HG03558 (cell line): ENCODE measurements at regions not wholly inside any gene's neighbourhood (a gene's known extent, or its start where the extent isn't known, plus 50 kb on each side); places are given as distances from the start of the nearest gene placed in this dataset.
"Not testable (repeated sequence)": the region's sequence is repeated elsewhere in the genome, so short reads cannot be mapped to it uniquely, and the experiment has no call there.

Experiments used
- ATAC-seq: cut with Tn5 transposase; IDR thresholded peaks from one replicate; pipeline ENCODE4 v1.9.1; 2021; ENCODE audit warnings: moderate number of reproducible peaks; ENCODE audit not compliant: unreplicated experiment; ENCODE audit errors: extremely low read depth

- no peak for ATAC-seq
Measured at GRCh38 chr20:39777610-39778009, 815.5 kb downstream of the DHX35 start.

DNA sequence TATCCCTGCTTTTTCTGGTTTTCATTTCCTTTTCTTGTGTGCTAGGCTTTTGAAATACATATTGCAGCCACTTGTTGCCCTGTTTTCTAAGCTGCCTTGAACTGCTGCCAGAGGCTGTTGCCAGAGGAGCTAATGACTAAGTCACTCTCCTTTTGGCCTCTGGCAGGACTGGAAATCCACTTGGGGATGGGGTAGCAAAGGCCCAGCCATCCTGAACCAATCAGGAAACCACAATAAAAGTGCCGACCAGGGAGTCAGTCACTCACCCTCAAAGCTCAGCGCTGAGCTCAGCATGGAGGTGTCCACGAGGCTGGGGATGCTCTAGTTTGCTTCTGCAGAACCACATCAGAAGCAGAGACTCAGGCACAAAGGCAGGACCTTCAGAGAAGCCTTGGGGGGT lies 813.0 kb downstream of the DHX35 start:
- no peak for ATAC-seq

GRCh38 chr20:39773380-39774000 lies 811.3 kb downstream of the DHX35 start:
- ATAC-seq: no peak

GRCh38 chr20:39767352-39767751 lies 805.2 kb downstream of the DHX35 start:
- ATAC-seq: no peak

DNA sequence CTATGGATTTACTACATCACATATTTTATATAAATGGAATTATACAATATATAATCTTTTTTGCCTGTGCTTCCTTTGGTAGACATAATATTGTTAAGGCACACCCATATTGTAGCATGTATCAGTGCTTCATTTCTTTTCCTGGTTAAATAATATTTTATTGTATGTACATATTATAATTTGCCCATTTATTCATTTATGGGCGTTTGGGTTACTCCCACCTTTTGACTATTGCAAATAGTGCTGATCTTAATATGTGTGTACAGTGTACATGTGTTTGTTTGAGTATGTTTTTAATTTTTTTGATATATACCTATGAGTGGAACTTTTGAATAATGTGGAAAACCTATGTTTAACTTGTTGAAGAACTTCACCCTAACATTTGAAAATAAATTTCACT lies 804.2 kb downstream of the DHX35 start:
- no peak for ATAC-seq

- ATAC-seq: no peak
Measured at GRCh38 chr20:39762716-39763115, 800.6 kb downstream of the DHX35 start.

- no peak for ATAC-seq
Measured at GRCh38 chr20:39758876-39759275, 796.7 kb downstream of the DHX35 start.

GRCh38 chr20:39756828-39757227 lies 794.7 kb downstream of the DHX35 start:
- no peak for ATAC-seq

- no peak for ATAC-seq
Measured at GRCh38 chr20:39756369-39756768, 794.2 kb downstream of the DHX35 start.

- ATAC-seq: no peak
Measured at GRCh38 chr20:39752262-39752876, 790.2 kb downstream of the DHX35 start.

GRCh38 chr20:39751557-39752137 lies 789.5 kb downstream of the DHX35 start:
- no peak for ATAC-seq

DNA sequence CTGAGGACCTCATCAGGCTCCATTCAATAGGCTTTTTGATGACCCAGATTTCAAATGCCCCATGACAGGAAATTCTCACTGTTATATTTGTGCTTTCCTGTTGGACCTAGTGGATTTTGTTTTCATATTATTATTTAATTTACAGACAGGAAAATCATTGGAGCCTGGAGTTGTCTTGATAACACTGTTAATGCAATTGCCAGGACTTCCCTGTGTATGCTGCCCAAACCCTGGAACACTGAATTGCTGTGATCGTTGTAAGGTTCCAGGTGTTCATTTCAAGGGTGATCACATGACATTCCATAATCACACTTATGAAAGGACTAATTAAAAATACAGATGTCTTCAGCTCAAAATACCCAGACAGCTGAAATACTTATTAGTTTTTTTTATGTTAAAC lies 783.2 kb downstream of the DHX35 start:
- ATAC-seq: no peak

- ATAC-seq: no peak
Measured at GRCh38 chr20:39738651-39739050, 776.5 kb downstream of the DHX35 start.

- ATAC-seq: no peak
Measured at GRCh38 chr20:39736434-39737327, 774.5 kb downstream of the DHX35 start.

GRCh38 chr20:39725513-39725912 lies 763.4 kb downstream of the DHX35 start:
- ATAC-seq: not testable (repeated sequence)

DNA sequence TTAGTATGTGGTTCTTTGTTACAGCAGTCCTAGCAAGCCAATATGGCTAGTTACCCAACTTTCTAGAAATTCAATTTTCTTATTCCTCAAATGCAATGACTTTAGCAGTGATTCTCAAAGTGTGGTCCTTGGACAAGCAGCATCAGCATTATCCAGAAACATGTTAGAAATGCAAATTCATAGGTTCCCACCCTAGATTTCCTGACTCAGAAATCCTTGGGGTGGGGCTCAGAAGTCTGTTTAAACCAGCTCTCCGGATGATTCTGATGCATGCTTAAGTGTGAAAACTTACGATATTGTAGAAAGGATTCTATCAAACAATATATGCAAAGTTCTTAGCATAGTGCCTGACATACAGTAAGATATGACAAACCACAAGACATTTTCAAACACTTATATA lies 757.1 kb downstream of the DHX35 start:
- ATAC-seq: no peak

- no peak for ATAC-seq
Measured at GRCh38 chr20:39717936-39718335, 755.8 kb downstream of the DHX35 start.

DNA sequence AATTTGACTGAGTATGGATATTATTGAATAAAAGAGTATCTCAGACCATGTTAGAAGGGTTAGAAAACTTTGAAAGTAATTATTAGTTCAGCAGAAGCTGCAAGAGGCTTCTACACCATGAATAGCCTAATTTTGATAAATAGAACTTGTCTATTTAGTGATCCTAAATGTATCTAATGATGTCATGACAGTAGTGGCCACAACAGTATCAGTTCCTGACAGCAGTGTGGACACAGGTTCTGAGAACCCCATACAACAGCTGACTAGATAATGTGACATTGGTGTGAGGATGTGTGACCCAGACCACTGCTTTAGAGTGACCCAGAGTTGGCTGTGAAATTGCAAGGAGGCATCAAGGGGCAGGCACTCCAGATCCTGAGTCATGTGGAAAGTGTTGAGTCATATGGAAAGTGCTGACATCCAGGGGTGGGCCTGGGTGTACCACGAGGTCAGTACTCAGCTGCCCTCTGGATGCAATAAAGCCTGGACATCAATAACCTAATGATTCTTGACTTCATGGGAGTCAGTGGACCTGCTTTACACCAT lies 754.7 kb downstream of the DHX35 start:
- ATAC-seq: no peak

- ATAC-seq: no peak
Measured at GRCh38 chr20:39713076-39713840, 751.1 kb downstream of the DHX35 start.

DNA sequence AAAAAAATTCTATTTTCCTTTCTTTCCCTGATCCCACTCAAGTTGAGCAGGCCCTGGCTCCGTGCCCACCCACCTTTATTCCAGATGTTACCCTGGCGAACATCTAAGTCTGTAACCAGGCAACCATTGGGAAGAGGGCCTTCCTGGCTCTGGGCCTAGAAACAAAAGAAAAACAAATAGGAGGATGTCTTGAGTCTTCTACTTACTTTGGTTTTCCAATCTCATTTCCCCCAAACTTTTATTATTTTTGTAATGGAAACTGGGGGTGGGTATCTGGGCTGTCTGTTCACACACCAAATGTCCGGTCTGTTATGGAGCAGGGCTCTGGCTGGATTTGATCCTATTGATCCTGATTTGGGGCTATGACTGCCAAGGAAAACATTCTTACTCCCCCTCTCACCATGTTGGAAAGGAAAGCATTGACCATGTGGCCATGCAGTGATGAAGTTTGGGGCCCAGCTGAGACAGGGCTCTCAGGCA lies 744.1 kb downstream of the DHX35 start:
- no peak for ATAC-seq
